SK-N-SH (cell line): ENCODE measurements at regions not wholly inside any gene's neighbourhood (a gene's known extent, or its start where the extent isn't known, plus 50 kb on each side); places are given as distances from the start of the nearest gene placed in this dataset.

Experiments
- CTCF ChIP-seq: fragments of 200-600 bp; sonication (generic); IDR thresholded peaks from 2 replicates; pipeline ENCODE4 v1.6.1; 2017; ENCODE audit warnings: antibody characterized with exemption, mild to moderate bottlenecking, moderate library complexity
- EZH2phosphoT487 ChIP-seq: fragments of 200-600 bp; sonication (generic); IDR thresholded peaks from 2 replicates; pipeline ENCODE4 v1.6.1; 2017; ENCODE audit warnings: low read depth, mixed run types, mild to moderate bottlenecking, antibody characterized with exemption, moderate library complexity, borderline replicate concordance
- GABPA ChIP-seq: IDR thresholded peaks from 2 replicates; pipeline ENCODE4 v1.4.0; 2012; ENCODE audit warnings: low read depth, mild to moderate bottlenecking
- IRF3 ChIP-seq: fragments of 150-350 bp; IDR thresholded peaks from 2 replicates; pipeline ENCODE4 v1.6.1; 2016; ENCODE audit warnings: mild to moderate bottlenecking, low read depth, low read length
- MAX ChIP-seq: IDR thresholded peaks from 2 replicates; pipeline ENCODE4 v1.4.0; 2012; ENCODE audit warnings: low read depth
- PBX3 ChIP-seq: IDR thresholded peaks from 2 replicates; pipeline ENCODE4; 2012
- POLR2AphosphoS5 ChIP-seq: IDR thresholded peaks from 2 replicates; pipeline ENCODE4 v1.6.1; 2012; ENCODE audit warnings: low read depth, low read length
- TAF1 ChIP-seq: IDR thresholded peaks from 2 replicates; pipeline ENCODE4 v1.6.1; 2012; ENCODE audit warnings: low read depth, mild to moderate bottlenecking, low read length, moderate library complexity, borderline replicate concordance
- USF1 ChIP-seq: IDR thresholded peaks from 2 replicates; pipeline ENCODE4 v1.4.0; 2012; ENCODE audit warnings: low read depth, borderline replicate concordance
- TF ChIP-seq, protein P1 (sequence below): IDR thresholded peaks from 2 replicates; pipeline ENCODE4 v1.6.1; 2012; ENCODE audit warnings: mild to moderate bottlenecking, low read depth, low read length, moderate library complexity

DNA sequence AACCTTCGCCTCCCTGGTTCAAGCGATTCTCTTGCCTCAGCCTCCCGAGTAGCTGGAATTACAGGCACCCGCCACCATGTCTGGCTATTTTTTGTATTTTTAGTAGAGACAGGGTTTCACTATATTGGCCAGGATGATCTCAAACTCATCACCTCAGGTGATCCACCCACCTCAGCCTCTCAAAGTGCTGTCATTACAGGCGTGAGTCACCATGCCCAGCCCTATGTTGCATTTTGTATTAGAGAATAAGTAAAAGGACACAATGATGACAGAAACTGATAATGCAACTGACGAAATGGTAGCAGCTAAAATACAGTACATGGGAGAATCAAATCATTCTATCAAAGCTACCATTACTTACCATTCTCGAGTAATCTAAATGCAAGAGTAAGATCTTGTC lies 276.7 kb downstream of the DSEL start:
- TF ChIP-seq, protein P1, sequence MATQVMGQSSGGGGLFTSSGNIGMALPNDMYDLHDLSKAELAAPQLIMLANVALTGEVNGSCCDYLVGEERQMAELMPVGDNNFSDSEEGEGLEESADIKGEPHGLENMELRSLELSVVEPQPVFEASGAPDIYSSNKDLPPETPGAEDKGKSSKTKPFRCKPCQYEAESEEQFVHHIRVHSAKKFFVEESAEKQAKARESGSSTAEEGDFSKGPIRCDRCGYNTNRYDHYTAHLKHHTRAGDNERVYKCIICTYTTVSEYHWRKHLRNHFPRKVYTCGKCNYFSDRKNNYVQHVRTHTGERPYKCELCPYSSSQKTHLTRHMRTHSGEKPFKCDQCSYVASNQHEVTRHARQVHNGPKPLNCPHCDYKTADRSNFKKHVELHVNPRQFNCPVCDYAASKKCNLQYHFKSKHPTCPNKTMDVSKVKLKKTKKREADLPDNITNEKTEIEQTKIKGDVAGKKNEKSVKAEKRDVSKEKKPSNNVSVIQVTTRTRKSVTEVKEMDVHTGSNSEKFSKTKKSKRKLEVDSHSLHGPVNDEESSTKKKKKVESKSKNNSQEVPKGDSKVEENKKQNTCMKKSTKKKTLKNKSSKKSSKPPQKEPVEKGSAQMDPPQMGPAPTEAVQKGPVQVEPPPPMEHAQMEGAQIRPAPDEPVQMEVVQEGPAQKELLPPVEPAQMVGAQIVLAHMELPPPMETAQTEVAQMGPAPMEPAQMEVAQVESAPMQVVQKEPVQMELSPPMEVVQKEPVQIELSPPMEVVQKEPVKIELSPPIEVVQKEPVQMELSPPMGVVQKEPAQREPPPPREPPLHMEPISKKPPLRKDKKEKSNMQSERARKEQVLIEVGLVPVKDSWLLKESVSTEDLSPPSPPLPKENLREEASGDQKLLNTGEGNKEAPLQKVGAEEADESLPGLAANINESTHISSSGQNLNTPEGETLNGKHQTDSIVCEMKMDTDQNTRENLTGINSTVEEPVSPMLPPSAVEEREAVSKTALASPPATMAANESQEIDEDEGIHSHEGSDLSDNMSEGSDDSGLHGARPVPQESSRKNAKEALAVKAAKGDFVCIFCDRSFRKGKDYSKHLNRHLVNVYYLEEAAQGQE = no peak
- TF ChIP-seq PBX3 (no peak), USF1 (no peak), TAF1 (no peak), CTCF (no peak), EZH2phosphoT487 (no peak), GABPA (no peak), POLR2AphosphoS5 (no peak), MAX (no peak), IRF3 (no peak)
